A172 (cell line): ENCODE measurements at regions not wholly inside any gene's neighbourhood (a gene's known extent, or its start where the extent isn't known, plus 50 kb on each side); places are given as distances from the start of the nearest gene placed in this dataset.
"Not testable (repeated sequence)": the region's sequence is repeated elsewhere in the genome, so short reads cannot be mapped to it uniquely, and the experiment has no call there.

Experiments
- DNase-seq: peaks from one replicate; pipeline ENCODE4 v3.0.0-alpha.2; 2015; ENCODE audit warnings: low spot score

DNA sequence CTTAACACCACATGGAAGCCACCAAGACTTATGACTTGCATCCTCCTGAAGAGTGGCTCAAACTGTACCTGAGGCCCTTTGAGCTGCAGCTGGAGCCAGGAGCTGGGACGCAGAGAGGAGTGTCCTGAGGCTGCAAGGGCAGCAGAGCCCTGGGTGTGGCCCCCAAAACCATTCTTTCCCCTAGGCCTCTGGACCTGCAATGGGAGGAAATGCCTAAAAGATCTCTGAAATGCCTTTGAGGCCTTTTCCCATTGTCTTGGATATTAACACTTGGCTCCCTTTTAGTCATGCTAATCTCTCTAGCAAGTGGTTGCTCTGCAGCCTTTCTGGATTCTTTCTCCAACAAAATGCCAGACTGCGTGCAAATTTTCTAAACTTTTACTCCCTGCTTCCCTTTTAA lies 156.1 kb downstream of the SLC38A4 start:
- no peak for DNase-seq

DNA sequence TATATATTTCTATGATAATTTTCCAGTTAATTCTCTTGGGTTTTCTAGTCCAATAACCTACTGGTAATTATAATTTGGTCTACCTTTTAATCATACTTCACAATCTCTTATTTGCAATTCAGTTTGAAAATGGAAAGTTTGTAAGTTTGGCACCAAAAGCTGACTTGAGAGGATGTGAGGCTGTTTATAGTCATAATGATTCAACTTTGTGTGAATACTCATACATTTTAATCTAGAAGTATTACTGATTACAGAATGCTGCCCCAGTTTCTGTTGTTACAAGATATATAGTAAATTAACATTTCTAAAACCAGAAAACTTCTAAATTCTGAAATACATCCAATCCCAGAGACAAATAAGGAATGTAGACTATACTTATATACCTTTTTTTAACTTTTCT lies 158.2 kb downstream of the SLC38A4 start:
- no peak for DNase-seq

DNA sequence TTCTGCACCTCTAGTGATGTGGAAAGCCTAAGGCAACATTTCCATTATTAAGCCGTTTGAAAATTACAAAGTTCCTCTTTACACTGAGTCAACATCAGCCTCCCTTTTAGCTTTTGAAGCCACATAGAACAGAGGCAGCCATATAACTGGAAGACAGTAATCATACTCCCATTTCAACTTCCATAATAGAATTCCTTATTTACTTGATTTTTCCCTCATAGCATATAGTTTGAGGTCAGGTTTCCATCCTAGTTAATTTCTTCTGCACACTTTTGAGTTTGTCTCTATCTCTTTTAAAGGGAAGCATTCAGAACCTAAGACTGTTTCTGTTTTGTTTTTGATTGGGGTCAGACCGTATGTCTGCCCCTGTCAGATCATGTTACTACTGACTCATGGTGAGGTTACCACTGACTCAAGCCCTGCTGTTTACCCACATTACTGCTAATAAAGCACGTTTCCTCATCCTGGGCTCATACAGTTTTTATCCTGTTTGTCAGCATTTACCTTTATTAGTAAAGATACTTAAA lies 161.0 kb downstream of the SLC38A4 start:
- DNase-seq = peak; percentile 84

DNA sequence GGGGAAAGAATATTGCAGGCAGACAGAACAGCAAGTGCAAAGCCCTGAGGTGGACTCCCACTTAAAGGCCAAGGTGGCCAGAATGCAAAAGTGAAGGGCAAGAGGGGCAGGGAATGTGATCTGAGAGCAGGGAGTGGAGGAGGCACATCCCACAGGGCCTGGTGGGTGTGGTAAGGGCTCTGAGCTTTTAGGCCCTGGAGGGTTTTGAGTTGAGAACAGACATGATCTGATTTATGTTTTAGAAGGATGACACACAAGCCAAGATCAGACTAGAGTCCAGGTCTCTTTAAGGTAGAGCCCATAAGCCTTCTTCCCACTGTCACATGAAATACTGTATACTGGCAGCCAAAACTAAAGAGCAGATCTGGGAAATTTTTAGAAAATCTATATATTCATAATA lies 162.5 kb downstream of the SLC38A4 start:
- no peak for DNase-seq

DNA sequence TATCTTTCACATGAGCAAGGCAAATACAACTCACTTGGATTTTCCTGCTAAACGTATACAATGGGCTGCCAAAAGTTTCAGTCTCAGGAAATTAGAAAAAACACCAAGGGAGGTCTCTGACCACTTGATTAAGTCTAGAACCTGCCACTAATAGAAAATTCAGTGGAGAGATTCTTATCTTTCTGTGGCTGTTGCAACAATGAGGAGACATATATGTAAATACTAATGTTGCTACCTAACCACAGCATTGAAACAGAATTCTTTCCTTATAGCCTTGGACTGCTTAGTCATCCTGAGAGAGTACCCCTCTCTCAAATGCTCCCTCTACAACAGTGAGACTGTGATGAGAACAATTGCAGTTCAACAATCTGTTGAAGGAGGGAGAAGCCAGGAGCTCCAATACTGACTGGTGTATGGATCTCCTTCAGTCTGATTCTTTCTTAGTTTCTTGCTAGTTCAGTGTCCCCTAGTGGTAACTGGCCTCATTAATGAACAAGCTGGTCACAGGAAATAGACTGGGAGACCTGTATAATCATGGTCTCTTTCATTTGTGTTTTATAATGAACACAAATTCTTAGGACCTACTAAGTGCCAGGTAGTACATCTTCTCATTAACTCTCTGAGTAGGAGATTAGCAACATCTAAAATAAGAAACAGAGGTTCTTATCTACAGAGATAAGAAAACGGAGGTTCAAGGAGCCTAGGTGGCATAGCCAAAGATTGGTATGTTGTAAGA lies 164.5 kb downstream of the SLC38A4 start:
- peak; percentile 69 for DNase-seq

DNA sequence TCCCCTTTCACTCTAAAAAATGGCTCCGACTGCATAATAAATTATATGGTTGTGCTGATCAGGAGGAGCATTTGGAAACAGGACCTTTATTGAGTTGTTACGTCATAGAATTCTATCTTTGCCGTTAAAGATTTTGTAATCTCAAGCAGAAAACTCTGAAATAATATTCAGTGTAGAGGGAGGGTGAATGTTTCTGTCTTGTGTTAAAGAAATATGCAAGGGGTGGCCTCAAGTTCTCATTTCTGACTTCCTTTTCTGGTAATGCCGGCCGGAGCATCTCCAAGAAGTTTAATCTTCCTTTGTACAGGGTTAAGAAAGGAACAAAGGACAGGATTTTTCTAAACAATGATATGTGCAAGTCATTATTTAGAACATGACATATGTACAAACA lies 165.1 kb downstream of the SLC38A4 start:
- no peak for DNase-seq

DNA sequence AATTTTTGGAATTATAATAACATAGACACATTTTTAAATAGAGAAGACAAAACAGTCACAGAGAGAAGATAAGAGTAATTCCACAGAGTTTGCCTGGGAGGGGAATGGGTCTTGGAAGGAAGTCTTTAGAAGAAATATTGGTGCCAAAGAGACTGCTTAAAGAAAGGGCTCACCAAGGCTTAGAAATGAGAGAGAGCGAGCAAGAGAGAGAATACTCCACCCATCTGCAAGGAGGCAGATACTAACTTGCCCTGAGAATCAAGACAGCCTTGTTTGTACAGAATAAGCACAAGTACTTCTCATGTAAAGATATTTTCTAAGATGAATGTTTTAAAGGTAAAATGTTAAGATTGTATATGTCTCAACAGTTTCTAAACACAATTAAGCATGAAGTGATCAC lies 165.5 kb downstream of the SLC38A4 start:
- DNase-seq = no peak

DNA sequence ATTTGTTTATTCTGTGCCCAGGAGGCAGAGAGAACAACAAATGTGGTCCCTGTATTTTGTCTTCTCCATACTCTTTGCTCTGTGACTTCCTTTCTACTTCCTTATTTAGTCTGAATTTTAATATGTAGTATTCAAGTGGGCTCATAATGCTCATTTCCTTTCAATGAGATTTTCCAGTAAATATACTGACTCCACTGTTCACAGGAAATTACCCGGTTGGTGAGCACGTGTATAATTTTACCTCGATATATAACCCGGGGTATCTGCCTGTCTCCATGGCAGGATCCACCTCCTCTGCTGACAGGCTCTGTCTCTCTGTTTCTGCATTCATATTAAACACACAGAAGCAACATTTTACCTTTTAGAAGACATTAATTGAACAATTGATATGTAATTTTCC lies 166.0 kb downstream of the SLC38A4 start:
- no peak for DNase-seq

DNA sequence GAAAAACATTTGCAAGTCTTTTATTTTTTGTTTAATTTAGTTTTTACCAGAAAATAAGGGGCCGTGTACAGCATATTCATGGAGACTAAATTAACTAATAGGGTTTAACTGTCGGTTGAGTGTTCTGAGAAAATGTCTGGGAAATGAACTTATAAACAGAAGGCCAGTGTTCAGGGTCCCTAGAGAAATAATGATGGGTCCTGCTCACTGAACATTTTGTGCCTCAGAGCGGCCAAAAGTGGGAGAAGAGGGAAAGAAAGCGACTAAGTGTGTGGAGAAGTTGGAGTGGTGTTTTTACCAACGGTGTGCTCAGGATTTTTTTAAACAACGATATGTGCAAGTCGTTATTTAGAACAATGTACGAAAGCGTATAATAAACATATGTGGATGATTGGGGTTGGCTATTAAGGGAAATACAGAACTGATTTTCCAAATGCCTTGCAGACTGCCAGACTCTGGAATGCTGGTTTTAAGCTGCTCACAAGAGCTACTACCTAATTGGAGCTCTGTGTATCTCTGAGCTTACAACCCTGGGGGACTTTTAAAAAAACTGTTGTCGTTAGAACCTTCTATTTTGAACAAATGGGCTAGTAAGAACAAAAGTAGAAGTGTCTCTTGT lies 166.7 kb downstream of the SLC38A4 start:
- no peak for DNase-seq

DNA sequence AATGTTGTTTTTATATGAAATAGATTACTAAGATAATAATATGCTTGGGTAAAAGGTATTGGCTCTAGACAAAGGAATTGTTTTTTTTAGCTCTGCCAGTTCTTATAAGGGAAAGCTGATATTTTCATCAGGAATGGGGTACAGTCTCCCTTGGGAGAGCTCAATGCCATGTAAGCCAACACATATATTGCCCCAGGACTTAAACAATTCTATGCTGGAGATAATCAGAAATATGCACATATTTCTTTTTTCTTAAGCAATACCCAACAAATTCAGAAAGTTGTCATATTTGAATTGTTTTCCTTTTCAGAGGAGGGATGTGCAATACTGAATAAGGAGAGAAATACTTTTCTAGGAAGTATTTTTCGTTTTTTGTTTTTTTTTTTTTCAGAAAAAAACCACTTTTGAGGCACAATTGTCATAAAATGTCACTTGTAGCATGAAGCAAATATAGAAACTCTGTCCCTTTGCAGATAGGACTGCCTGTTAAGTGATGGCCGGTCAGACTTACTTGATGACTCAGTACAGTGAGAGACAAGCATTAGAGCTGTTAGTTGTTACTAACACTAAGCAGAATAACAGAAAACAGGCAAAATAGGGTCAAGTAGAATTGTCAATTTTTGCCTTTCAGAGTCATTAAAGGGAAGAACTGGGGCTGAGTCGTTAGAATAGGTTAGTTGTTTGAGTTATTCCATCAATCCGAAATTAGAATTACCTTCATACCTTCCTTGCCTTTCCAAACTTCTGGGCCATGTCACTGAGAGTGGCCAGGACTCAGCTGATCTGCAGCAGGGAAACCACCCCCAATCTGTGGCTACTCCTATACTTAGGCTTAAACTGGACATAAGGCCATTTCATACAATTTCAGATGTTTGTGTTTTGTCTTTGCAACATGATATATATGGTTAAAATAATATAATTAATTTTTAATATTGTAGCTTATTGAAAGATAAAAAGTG lies 168.1 kb downstream of the SLC38A4 start:
- DNase-seq = no peak

DNA sequence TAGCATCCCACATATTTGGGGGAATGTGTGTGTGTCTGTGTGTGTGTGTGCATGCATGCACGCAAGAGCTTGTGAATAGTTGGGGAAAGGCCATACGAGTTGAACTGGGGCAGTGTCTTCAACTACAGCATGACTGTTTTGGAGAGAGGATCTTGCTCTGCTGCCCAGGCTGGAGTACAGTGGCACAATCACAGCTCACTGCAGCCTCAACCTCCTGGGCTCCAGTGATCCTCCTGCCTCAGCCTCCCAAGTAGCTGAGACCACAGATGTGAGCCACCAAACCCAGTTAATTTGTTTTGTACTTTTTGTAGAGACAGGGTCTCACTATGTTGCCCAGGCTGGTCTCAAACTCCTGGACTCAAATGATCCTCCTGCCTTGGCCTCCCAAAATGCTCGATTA lies 169.8 kb downstream of the SLC38A4 start:
- DNase-seq = not testable (repeated sequence)

DNA sequence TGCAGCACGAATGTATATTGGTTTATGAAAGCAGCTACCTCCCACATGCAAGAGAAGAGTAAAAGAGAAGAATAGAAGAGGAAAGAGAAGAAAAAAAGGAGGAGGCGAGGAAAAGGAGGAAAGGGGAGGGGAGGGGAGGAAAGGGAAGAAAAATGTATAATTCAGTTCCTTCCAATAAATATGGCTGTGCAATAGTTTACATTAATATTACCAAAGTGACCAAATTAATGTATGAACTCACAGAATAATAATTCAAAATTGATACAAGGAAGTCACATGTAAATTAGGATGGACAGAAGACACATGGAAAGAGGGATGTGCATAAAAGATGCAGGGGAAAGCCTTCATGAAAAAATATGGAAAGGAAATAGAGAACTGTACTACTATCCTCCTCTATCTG lies 172.5 kb downstream of the SLC38A4 start:
- DNase-seq = no peak

DNA sequence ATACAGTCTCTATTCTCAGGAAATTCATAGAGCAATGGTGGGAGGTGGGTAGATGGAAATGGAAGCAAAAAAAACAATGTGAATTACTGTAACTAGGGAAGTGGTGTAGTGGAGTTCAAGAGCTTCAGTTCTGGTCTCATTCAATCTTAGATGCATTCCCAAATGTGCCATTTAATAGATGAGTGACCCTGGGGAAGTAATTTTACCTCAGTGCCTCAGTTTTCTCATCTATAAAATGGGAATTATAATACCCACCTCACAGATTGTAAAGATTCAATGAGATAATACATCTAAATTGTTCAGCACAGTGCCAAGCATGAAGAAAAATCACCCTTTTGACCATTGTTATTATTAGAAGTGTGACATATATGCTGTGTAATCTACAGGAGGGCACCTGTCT lies 173.1 kb downstream of the SLC38A4 start:
- DNase-seq = no peak

DNA sequence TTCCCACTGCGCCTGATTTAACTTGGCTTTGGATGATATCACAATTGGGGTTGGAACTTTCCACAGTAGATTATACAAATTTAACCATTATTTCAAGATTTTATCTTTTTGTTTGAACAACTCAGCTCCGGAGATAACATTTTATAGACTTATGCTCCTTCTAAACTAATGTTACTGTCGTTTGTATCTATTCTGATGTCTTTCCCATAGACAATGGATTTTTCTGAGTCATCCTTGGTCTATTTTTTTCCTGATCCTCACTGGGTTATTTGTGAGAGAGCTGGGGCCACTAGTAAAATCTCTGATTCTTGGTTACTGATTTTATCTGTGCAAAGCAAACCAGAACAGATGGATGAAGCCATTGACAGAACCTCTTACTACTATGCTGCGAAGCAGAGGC lies 175.1 kb downstream of the SLC38A4 start:
- DNase-seq = no peak

DNA sequence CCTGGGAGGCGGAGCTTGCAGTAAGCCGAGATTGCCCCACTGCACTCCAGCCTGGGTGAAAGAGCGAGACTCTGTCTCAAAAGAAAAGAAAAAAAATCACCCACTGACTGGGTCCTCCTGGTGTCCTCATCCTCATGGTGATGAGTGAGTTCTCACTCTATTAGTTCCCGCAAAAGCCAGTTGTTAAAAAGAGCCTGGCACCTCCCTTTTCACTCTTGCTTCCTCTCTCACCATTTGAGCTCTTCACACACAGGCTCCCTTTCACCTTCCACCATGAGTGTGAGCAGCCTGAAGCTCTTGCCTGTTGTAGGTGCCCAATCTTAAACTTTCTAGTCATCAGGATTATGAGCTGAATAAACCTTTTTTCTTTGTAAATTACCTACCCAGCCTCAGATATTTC lies 176.4 kb downstream of the SLC38A4 start:
- DNase-seq = no peak

DNA sequence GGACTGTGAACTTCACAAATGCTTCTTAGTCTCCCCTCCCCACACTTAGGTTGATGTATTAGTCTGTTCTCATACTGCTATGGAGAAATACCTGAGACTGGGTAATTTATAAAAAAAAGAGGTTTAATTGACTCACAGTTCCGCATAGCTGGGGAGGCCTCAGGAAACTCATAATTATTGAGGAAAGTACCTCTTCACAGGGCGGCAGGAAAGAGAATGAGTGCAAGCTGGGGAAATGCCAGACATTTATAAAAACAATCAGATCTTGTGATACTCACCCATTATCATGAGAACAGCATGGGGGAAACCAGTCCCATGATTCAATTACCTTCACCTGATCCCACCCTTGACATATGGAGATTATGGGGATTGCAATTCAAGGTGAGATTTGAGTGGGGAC lies 178.8 kb downstream of the SLC38A4 start:
- no peak for DNase-seq

DNA sequence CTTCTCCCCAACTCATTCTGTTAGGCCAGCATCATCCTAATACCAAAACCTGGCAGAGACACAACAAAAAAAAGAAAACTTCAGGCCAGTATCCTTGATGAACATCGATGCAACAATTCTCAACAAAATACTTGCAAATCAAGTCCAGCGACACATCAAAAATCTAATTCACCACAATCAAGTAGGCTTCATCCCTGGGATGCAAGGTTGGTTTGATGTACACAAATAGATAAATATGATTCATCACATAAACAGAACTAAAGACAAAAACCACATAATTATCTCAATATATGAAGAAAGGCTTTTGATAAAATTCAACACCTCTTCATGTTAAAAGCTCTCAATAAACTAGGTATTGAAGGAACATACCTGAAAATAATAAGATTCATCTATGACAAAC lies 184.1 kb downstream of the SLC38A4 start:
- not testable (repeated sequence) for DNase-seq

DNA sequence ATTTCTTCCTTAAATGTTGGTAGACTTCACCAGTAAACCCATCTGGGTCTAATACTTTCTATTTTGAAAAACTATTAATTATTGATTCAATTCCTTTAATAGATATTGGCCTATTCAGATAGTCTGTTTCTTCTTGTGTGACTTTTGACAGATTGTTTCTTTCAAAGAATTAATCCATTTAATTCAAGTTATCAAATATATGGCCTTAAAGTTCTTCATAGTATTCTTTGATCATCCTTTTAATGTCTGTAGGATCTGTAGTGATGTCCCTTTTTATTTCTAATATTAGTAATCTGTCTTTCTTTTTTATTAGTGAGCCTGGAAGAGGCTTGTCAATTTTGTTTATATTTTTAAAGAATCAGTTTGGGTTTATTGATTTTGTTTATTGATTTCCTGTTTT lies 190.0 kb downstream of the SLC38A4 start:
- DNase-seq = no peak

DNA sequence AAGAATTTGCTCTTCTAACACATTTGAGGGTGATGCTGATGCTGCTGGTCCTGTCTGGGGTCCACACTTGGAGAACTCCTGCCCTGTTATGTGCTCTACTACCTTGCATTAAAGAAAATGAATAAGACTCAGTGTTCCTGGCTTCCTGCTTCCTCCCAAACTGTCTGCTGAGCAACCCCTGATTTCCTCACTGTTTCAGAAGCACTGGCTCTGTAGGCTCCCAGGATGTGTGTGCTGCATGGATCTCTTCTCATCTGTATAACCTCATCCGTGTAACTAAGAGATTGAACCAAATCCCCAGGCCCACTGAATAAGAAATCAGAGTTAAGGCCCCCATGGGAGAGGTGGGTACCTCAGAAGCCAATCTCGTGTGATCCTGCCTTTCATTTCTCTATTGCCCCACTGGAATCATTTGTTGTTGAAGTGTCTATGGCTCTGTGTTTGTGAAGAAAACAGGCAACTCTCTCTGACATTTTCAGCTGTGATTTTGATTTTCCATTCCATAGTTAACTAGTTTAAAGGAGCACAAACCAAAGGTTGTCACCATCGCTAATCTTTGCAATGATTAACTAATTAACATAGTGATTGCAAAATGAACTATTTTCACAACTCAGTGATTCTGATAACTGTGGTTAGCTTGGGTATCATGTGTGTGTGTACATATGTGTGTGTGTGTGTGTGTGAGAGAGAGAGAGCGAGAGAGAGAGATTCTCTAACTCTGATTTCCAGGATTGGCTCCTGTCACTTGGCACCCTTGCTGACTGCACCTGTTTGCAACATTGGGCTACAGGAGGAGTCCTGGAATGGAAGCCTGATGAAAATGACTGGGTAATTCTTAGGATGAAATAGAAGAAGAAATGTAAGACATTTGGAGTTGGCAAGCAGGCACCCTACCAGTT lies 196.2 kb downstream of the SLC38A4 start:
- DNase-seq = no peak

DNA sequence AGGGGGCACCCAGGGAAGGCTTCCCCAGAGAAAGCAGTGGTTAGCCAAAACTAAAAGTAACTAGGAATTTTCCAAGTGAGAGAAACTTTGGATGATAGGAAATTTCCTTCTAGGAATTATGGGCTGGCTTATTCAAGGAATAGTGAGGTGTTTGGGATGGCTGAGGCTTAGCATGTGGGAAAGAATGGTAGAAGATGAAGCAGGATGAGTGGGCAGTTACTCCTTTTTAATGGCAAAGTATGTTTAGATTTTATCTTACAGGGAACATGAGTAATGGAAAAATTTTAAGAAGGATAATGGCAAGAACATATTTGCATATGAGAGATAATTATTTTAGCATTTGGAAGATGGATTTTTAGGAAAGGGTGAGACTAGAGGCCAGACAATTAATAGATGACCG lies 197.6 kb downstream of the SLC38A4 start:
- no peak for DNase-seq

DNA sequence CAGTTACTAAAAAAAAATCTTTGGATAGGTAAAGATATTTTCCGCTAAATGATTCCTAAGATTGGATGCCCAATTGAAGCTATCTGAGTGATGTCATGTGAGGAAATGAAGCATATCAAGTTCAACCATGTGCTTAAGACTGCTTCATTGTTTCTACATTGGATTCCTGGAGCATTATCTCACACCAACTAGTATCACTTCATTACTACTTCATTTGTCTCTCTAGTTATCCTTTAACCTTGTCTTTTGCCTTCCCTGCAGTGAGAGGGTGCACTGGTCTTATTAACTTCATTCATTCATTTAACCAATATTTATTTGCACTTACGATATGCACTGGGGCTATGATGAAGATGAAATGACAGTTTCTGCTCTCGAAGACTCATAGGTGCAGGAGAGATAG lies 198.1 kb downstream of the SLC38A4 start:
- no peak for DNase-seq
